GM18868 (cell line): ENCODE measurements at regions not wholly inside any gene's neighbourhood (a gene's known extent, or its start where the extent isn't known, plus 50 kb on each side); places are given as distances from the start of the nearest gene placed in this dataset.

ENCODE experiments used
- ATAC-seq: cut with Tn5 transposase; IDR thresholded peaks from one replicate; pipeline ENCODE4 v1.9.1; 2021; ENCODE audit warnings: mild to moderate bottlenecking, moderate library complexity; ENCODE audit not compliant: unreplicated experiment

- no peak for ATAC-seq
Observed at GRCh38 chr4:161237495-161237894, 926.3 kb downstream of the FSTL5 start.

DNA sequence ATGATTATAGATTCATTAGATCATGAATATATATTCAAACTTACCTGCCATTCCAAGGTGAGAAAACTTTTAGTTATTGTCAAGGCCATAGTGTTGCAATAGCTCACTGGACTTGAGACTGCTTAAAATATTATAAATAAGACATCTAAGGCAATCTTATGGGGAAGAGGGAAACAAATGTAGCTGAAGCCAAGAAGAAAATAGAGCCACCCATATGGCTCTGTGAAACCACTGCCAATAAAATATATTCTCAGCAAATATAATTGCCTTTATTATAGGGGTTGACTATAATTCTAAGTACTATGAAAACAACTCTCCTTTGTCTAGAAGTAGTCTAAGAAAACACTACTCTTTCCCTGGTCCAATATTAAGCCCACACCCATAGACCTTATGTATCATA, 938.5 kb downstream of the FSTL5 start:
- no peak for ATAC-seq

DNA sequence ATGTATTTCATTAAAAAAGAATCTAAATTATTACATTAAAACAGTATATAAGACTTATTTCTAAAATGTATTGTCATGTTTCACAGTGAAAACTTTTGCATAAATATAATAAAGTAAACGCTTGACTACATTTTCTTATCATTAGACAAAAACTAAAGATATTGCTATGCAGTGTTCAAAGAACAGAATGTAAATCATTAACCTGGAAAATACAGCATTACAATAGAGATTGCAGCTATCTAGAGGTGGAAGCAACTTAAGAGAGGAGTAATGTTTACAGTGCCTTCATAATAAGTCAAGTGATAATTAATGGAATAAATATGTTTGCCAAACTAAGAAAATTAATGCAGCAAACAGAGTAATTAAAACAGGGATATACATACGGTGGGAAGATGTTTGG, 940.9 kb downstream of the FSTL5 start:
- no peak for ATAC-seq

GRCh38 chr4:161208564-161208963, 955.2 kb downstream of the FSTL5 start:
- no peak for ATAC-seq

DNA sequence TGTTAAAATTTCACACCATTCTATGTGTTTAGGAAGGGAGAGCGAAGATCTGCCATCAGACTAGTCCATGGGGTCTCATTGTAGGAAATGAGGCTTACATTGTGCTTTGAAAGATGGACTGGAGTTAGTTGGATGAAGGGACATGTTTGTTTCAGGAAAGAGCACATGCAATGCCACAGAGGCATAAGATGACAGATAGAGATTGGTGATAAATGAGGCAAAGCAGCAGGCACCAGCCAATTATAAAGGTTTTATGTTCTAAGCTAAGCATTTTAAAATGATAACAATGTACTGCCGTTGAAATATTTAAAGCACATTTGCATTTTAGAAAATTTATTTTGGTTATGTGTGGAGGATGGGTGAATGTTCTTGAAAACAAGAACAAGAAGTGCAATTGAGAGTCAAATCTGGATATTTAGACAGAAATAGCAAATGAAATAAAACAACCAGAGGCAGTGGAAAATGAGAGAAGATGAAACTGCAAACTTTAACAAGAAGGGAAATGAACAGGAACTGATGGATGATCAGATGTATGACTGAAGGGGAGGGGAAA, 957.2 kb downstream of the FSTL5 start:
- ATAC-seq = no peak

- no peak for ATAC-seq
Observed at GRCh38 chr4:161203865-161204264, 959.9 kb downstream of the FSTL5 start.

GRCh38 chr4:161197912-161198311, 965.9 kb downstream of the FSTL5 start:
- ATAC-seq = no peak

GRCh38 chr4:161197474-161197873, 966.3 kb downstream of the FSTL5 start:
- ATAC-seq = no peak

- ATAC-seq = no peak
Observed at GRCh38 chr4:161189286-161190134, 974.3 kb downstream of the FSTL5 start.

DNA sequence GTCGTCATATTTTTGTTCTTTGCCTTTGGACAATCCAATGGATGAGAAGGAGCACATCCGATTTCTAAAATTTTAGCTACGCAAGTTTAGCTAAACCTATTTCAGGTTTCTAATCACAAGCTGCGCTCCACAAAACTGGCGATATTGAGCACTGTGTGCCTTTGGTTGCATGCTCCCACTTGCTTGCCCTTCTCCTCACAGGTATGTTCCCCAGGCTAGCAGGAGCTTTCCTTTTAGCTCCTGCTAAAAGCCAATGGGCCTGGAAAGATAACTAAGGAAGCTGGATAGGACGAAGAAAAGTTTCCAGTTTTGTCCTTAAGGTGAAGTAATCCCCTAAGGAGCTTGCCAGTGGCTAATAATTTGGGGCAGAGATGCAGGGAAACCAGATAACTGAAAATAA, 975.2 kb downstream of the FSTL5 start:
- ATAC-seq = no peak

GRCh38 chr4:161187569-161187968, 976.2 kb downstream of the FSTL5 start:
- no peak for ATAC-seq

- no peak for ATAC-seq
Observed at GRCh38 chr4:161186750-161187149, 977.0 kb downstream of the FSTL5 start.

DNA sequence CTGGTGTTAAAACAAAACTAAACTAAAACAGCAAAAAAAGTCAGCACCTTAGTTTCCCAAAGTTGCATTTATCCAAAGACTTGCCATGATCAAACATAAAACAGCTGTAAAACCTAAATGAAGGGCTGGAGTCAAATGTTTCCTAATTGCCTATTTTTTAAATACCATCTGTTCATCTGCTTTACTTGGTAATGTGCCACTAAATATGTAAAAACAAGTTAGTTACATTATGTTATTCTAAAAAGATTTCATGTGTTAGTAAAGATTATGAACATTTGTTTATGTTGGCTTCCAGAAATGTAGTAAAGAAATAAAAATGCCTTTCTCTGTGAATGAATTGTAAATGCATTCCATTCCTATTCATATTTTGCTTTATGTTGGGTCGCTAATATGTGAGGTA, 977.8 kb downstream of the FSTL5 start:
- ATAC-seq = no peak

GRCh38 chr4:161183729-161184128, 980.1 kb downstream of the FSTL5 start:
- ATAC-seq = no peak

DNA sequence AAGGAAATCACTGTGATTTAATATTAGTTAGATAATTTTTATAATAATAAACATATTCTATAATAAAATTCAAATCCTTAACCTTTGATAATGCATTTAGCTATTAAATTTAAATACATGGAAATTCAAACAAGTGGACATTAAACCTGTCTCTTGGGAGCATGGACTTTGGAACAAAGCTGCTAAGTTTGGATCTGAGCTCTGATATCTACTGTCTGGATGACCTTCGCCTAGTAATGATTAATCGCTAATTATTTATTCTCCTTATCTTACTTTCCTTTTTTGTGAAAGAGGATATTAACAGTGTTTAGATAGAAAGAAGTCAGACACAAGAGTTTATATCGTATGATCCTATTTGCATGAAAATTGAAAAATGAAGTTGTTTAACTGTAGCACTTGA, 980.9 kb downstream of the FSTL5 start:
- ATAC-seq = no peak

GRCh38 chr4:161178310-161178709, 985.5 kb downstream of the FSTL5 start:
- ATAC-seq = no peak

DNA sequence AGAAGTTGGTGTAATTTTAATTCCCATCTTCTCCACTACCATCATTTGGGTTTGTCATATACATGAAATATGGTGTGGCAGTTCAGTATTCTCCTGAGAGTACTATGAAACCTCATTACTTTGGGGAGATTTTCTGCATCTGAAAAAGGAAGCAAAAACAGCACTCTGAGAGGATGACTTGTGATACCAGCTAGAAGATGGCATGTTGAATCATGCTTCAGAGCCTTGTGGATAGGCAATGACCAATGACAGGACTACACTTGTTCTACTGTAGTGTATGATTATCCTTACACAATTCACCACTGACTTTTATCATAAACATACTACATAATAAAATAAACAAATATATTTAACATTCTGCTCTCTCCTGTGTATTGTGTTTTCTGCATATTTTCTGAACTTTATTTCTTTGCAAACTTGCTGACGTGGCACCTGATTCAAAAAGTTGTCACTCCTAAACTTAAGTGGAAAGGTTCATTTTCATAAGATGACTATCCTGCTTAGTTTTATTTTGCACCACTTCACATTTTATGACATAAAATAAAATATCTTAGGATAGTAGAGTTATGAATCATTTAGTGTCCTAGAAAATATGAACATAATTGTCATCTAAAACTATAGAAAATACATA, 991.3 kb downstream of the FSTL5 start:
- ATAC-seq = no peak

DNA sequence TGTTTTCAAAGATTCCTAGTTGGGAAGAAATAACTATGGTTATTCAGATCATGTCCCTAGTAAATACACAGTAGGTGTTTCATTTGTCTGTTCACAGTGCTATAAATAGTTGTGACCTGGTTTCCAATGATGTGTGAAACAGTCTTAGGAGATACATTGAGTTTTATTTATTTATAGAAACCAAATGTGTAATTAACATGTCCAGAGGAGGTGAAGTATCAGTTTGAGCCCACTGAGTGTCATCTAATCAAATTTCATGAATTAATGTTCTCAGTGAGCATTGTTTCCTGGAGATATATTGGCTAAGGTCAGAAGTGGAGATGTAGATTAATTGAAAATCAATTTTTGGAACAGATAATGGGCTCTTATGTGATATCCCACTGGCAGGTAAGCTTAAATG, 996.3 kb downstream of the FSTL5 start:
- no peak for ATAC-seq

GRCh38 chr4:161160718-161161117, 1003.1 kb downstream of the FSTL5 start:
- no peak for ATAC-seq

- ATAC-seq = no peak
Observed at GRCh38 chr4:161148051-161148450, 1015.7 kb downstream of the FSTL5 start.

- no peak for ATAC-seq
Observed at GRCh38 chr4:161143375-161143774, 1020.4 kb downstream of the FSTL5 start.

DNA sequence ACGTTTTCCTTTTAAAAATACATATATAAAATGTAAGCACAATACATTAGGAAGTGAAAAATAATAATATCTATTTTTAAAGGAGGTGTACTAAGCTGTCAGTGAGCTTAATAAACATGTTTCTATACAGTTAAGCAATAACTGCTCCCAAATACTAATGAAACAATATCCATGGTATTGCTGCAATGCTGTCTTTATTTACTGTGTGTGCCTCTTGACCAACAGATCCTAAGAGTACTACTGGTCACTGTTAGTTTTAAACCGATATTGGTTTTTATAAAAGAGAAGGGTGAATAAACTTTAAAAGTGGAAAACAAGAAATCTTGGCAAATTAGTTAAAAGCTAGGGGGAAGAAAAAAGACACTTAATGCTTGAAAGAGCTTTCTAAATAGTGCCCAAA, 1029.0 kb downstream of the FSTL5 start:
- no peak for ATAC-seq
